Trophoblast cell (in vitro differentiated cells and primary cell): ENCODE measurements at regions not wholly inside any gene's neighbourhood (a gene's known extent, or its start where the extent isn't known, plus 50 kb on each side); places are given as distances from the start of the nearest gene placed in this dataset.

Source experiments
- DNase-seq, 2 donors: peaks; one replicate each; pipeline ENCODE4 v3.0.0-alpha.2; 2016
- H2AFZ ChIP-seq: 2 replicates; pipeline ENCODE4 v1.6.1; 2013; ENCODE audit warnings: low read length, moderate library complexity, mild to moderate bottlenecking; ENCODE audit not compliant: insufficient read depth, poor library complexity
- H2AK5ac ChIP-seq: 2 replicates; pipeline ENCODE4 v1.6.1; 2013; ENCODE audit warnings: mild to moderate bottlenecking, low read length
- H2BK120ac ChIP-seq: 2 replicates; pipeline ENCODE4 v1.6.1; 2013; ENCODE audit warnings: low read length, mild to moderate bottlenecking, moderate library complexity; ENCODE audit not compliant: insufficient read depth, poor library complexity
- H2BK12ac ChIP-seq: 2 replicates; pipeline ENCODE4 v1.6.1; 2013; ENCODE audit warnings: mild to moderate bottlenecking, low read length, moderate library complexity
- H2BK5ac ChIP-seq: 2 replicates; pipeline ENCODE4 v1.6.1; 2013; ENCODE audit warnings: low read length, low read depth, moderate library complexity, mild to moderate bottlenecking; ENCODE audit not compliant: poor library complexity
- H3K14ac ChIP-seq: 2 replicates; pipeline ENCODE4 v1.6.1; 2013; ENCODE audit warnings: mild to moderate bottlenecking, low read length
- H3K18ac ChIP-seq: 2 replicates; pipeline ENCODE4 v1.6.1; 2013; ENCODE audit warnings: mild to moderate bottlenecking, low read length
- H3K23ac ChIP-seq: 2 replicates; pipeline ENCODE4 v1.6.1; 2013; ENCODE audit warnings: low read length
- H3K27ac ChIP-seq: 2 replicates; pipeline ENCODE4 v1.5.1; 2013; ENCODE audit warnings: low read depth, mild to moderate bottlenecking, inconsistent platforms, low read length, moderate library complexity
- H3K27me3 ChIP-seq: 2 replicates; pipeline ENCODE4 v1.6.1; 2013; ENCODE audit warnings: inconsistent platforms, mild to moderate bottlenecking, low read length, moderate library complexity; ENCODE audit not compliant: insufficient read depth
- H3K36me3 ChIP-seq, 2 experiments: 1 replicate in 1 of 2; 2 replicates in 1 of 2; pipeline ENCODE4 v1.6.1; 2013; ENCODE audit warnings: low read length in 2 of 2, mild to moderate bottlenecking in 2 of 2, moderate library complexity in 1 of 2; ENCODE audit not compliant: insufficient read depth in 2 of 2, control insufficient read depth in 1 of 2
- H3K4ac ChIP-seq: 2 replicates; pipeline ENCODE4 v1.6.1; 2013; ENCODE audit warnings: low read depth, mild to moderate bottlenecking, low read length, moderate library complexity
- H3K4me1 ChIP-seq, 2 experiments: 1 replicate in 1 of 2; 2 replicates in 1 of 2; pipeline ENCODE4 v1.6.1; 2013; ENCODE audit warnings: low read length in 2 of 2, mild to moderate bottlenecking in 2 of 2, moderate library complexity in 1 of 2; ENCODE audit not compliant: insufficient read depth in 2 of 2, control insufficient read depth in 1 of 2
- H3K4me2 ChIP-seq: 2 replicates; pipeline ENCODE4 v1.6.1; 2013; ENCODE audit warnings: inconsistent platforms, mild to moderate bottlenecking, low read length, moderate library complexity
- H3K4me3 ChIP-seq: 2 replicates; pipeline ENCODE4 v1.5.1; 2013; ENCODE audit warnings: mild to moderate bottlenecking, low read depth, low read length, inconsistent platforms
- H3K79me1 ChIP-seq: one replicate; pipeline ENCODE4 v1.6.1; 2013; ENCODE audit warnings: low read length
- H3K79me2 ChIP-seq: 2 replicates; pipeline ENCODE4 v1.6.1; 2013; ENCODE audit warnings: low read length, mild to moderate bottlenecking; ENCODE audit not compliant: control insufficient read depth, insufficient read depth, poor library complexity
- H3K9ac ChIP-seq: 2 replicates; pipeline ENCODE4 v1.6.1; 2013; ENCODE audit warnings: mild to moderate bottlenecking, low read length
- H3K9me3 ChIP-seq: 2 replicates; pipeline ENCODE4 v1.6.1; 2013; ENCODE audit warnings: low read depth, mild to moderate bottlenecking, control low read depth, inconsistent platforms, low read length; ENCODE audit not compliant: insufficient read depth
- H4K12ac ChIP-seq: 2 replicates; pipeline ENCODE4 v1.6.1; 2013; ENCODE audit warnings: low read depth, mild to moderate bottlenecking, low read length, moderate library complexity
- H4K8ac ChIP-seq: 2 replicates; pipeline ENCODE4 v1.6.1; 2013; ENCODE audit warnings: low read depth, mild to moderate bottlenecking, low read length, moderate library complexity
- H4K91ac ChIP-seq: one replicate; pipeline ENCODE4 v1.6.1; 2013; ENCODE audit warnings: low read depth, mild to moderate bottlenecking, low read length, moderate library complexity
- WGBS: extraction: QIAGEN DNeasy Blood & Tissue Kit; methylation state at CpG from one replicate; pipeline ENCODE4 v1.1.7; 2013; ENCODE audit warnings: missing lambda C conversion rate; ENCODE audit not compliant: insufficient read length, insufficient coverage; ENCODE audit errors: extremely low coverage; 5-methylcytosine and 5-hydroxymethylcytosine counted together

DNA sequence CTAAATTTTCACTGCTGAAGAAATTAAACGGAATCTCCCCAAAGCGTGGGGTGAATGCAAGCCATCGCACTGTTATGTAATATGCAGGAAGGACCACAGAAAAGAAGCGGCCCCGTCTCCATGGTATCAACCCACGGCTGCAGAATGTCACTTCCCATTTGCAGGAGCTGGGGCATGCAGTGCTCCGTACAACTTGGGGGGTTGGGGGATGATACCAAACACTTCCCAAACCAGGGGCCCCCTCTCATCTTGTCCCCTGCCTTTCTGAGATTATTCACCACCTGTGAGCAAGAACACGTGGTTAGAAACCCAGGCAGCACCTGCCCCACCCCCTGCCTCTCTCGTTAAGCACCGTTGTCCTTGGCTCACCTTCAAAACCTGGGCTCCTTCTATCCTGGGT is 505.1 kb upstream of the TMEM132C start:
- H3K14ac ChIP-seq, result no peak overlapping the region
- no peak overlapping the region for H3K27ac ChIP-seq
- no peak overlapping the region for H2AFZ ChIP-seq
- no peak overlapping the region for H4K91ac ChIP-seq
- no CpG with 5 or more reads among the region's 10 CpGs for WGBS
- H3K9ac ChIP-seq, result no peak overlapping the region
- no peak overlapping the region for H3K18ac ChIP-seq
- no peak overlapping the region for H3K4me2 ChIP-seq
- no peak overlapping the region for H3K4me3 ChIP-seq
- H3K4ac ChIP-seq, result no peak overlapping the region
- no peaks in the 10 kb centered on the region for H3K36me3 ChIP-seq
- H3K79me2 ChIP-seq, result no peaks in the 10 kb centered on the region
- no peak overlapping the region for H2BK5ac ChIP-seq
- H2BK120ac ChIP-seq, result no peak overlapping the region
- H2AK5ac ChIP-seq, result no peak overlapping the region
- H3K4me1 ChIP-seq, result no peaks in the 10 kb centered on the region
- no peak overlapping the region for H3K23ac ChIP-seq
- no peak overlapping the region for H2BK12ac ChIP-seq
- no peak overlapping the region for H4K8ac ChIP-seq
- DNase-seq, result no peak
- no peak overlapping the region for H4K12ac ChIP-seq
- H3K27me3 ChIP-seq, result no peaks in the 10 kb centered on the region
- H3K9me3 ChIP-seq, result no peaks in the 10 kb centered on the region
- H3K79me1 ChIP-seq, result no peaks in the 10 kb centered on the region

DNA sequence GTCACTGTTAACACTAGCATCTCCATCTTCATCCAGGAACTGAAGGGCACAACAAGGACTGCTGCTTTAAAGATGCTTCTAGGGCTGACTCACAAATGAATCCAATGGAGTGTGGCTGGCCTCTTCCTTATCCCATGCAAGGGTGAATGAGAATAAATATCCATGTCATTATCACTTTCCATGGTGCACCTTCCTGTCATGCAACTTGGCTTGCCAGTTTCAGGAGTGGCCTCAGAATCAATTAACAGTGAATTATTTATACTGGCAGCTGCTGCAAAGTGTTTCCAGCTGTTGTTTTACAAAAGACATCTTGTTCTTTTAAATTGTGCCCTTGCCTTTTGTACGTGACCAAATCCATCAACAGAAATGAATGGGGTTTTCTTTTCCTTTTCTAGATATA is 499.3 kb upstream of the TMEM132C start:
- H4K8ac ChIP-seq, result no peak overlapping the region
- no peak overlapping the region for H2BK12ac ChIP-seq
- no peaks in the 10 kb centered on the region for H3K9me3 ChIP-seq
- no peak overlapping the region for H3K4me3 ChIP-seq
- H3K79me1 ChIP-seq, result no peaks in the 10 kb centered on the region
- H4K12ac ChIP-seq, result no peak overlapping the region
- H3K14ac ChIP-seq, result no peak overlapping the region
- H2BK120ac ChIP-seq, result no peak overlapping the region
- no peak overlapping the region for H3K9ac ChIP-seq
- H2AK5ac ChIP-seq, result no peak overlapping the region
- H3K27me3 ChIP-seq, result no peaks in the 10 kb centered on the region
- H4K91ac ChIP-seq, result no peak overlapping the region
- no peak overlapping the region for H3K4ac ChIP-seq
- no peak overlapping the region for H3K18ac ChIP-seq
- H2AFZ ChIP-seq, result no peak overlapping the region
- no peaks in the 10 kb centered on the region for H3K79me2 ChIP-seq
- no peak overlapping the region for H2BK5ac ChIP-seq
- H3K4me2 ChIP-seq, result no peak overlapping the region
- no peak overlapping the region for H3K23ac ChIP-seq
- no CpG with 5 or more reads among the region's 1 CpG for WGBS
- no peak for DNase-seq
- H3K36me3 ChIP-seq, result no peaks in the 10 kb centered on the region
- H3K4me1 ChIP-seq, result no peaks in the 10 kb centered on the region
- no peak overlapping the region for H3K27ac ChIP-seq

DNA sequence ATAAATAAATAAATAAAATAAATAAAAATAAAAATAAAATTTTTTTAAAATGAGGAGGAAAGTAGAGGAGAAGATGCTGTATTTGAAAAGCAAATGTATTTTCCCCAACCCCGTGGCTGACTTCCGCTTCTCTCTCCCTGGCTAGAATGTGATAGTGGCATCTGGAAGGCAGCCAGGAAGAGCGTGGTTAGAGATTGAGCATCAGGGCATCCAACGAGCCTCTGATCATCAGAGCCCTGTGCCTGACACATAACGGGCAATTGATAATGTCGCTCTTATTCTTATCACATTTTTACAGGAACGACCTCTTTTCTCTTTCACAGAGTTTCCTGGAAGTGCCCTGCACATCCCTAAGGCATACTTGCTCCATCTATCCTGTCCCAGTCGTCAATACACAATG is 496.9 kb upstream of the TMEM132C start:
- H3K27ac ChIP-seq, result no peak overlapping the region
- H2BK120ac ChIP-seq, result no peak overlapping the region
- no peak overlapping the region for H4K91ac ChIP-seq
- H3K18ac ChIP-seq, result no peak overlapping the region
- no peaks in the 10 kb centered on the region for H3K79me2 ChIP-seq
- no peak overlapping the region for H4K12ac ChIP-seq
- WGBS, result no CpG with 5 or more reads among the region's 8 CpGs
- no peak overlapping the region for H3K4me3 ChIP-seq
- no peak overlapping the region for H2BK12ac ChIP-seq
- no peaks in the 10 kb centered on the region for H3K36me3 ChIP-seq
- no peak overlapping the region for H2AFZ ChIP-seq
- no peak overlapping the region for H3K23ac ChIP-seq
- H3K79me1 ChIP-seq, result no peaks in the 10 kb centered on the region
- H3K4ac ChIP-seq, result no peak overlapping the region
- H3K4me1 ChIP-seq, result no peaks in the 10 kb centered on the region
- H3K4me2 ChIP-seq, result no peak overlapping the region
- no peak overlapping the region for H2BK5ac ChIP-seq
- H2AK5ac ChIP-seq, result no peak overlapping the region
- DNase-seq, result no peak
- H4K8ac ChIP-seq, result no peak overlapping the region
- no peaks in the 10 kb centered on the region for H3K9me3 ChIP-seq
- no peak overlapping the region for H3K14ac ChIP-seq
- no peaks in the 10 kb centered on the region for H3K27me3 ChIP-seq
- H3K9ac ChIP-seq, result no peak overlapping the region

DNA sequence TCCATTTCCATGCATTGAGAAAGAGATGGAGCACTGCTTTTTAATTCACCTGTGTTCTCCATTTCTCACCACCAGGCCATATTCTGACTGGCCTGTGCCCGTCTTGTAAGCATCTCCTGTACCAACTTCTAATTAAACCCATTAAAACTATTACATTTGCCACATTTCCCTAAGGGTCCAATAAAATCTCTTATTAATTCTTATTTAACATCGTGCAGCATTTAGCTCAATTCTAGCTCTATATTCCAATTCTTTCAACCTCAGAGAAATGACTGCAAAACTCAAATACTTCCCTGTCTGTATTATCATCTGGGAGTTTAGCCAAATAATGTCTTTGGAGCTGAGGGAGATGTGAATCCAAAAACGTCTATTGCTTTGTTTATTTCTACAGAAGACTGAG is 495.4 kb upstream of the TMEM132C start:
- H3K79me2 ChIP-seq, result no peaks in the 10 kb centered on the region
- no peaks in the 10 kb centered on the region for H3K4me1 ChIP-seq
- no peaks in the 10 kb centered on the region for H3K27me3 ChIP-seq
- H3K14ac ChIP-seq, result no peak overlapping the region
- no peak overlapping the region for H2AFZ ChIP-seq
- H2BK5ac ChIP-seq, result no peak overlapping the region
- no peak overlapping the region for H3K4ac ChIP-seq
- H4K12ac ChIP-seq, result no peak overlapping the region
- no peak overlapping the region for H2AK5ac ChIP-seq
- H4K91ac ChIP-seq, result no peak overlapping the region
- no peak overlapping the region for H3K27ac ChIP-seq
- no CpG with 5 or more reads among the region's 3 CpGs for WGBS
- no peak overlapping the region for H3K9ac ChIP-seq
- no peak overlapping the region for H3K23ac ChIP-seq
- no peak overlapping the region for H2BK12ac ChIP-seq
- H3K4me3 ChIP-seq, result no peak overlapping the region
- H3K9me3 ChIP-seq, result no peaks in the 10 kb centered on the region
- no peaks in the 10 kb centered on the region for H3K79me1 ChIP-seq
- no peak overlapping the region for H3K18ac ChIP-seq
- DNase-seq, result no peak
- no peaks in the 10 kb centered on the region for H3K36me3 ChIP-seq
- H4K8ac ChIP-seq, result no peak overlapping the region
- no peak overlapping the region for H3K4me2 ChIP-seq
- no peak overlapping the region for H2BK120ac ChIP-seq
